ENCODE measurements at regions not wholly inside any gene's neighbourhood (a gene's known extent, or its start where the extent isn't known, plus 50 kb on each side); places are given as distances from the start of the nearest gene placed in this dataset.
A peak's percentile ranks its signal among the peaks of the same experiment; 100 is the strongest.
"Not testable (repeated sequence)": the region's sequence is repeated elsewhere in the genome, so short reads cannot be mapped to it uniquely, and the experiment has no call there.

DNA sequence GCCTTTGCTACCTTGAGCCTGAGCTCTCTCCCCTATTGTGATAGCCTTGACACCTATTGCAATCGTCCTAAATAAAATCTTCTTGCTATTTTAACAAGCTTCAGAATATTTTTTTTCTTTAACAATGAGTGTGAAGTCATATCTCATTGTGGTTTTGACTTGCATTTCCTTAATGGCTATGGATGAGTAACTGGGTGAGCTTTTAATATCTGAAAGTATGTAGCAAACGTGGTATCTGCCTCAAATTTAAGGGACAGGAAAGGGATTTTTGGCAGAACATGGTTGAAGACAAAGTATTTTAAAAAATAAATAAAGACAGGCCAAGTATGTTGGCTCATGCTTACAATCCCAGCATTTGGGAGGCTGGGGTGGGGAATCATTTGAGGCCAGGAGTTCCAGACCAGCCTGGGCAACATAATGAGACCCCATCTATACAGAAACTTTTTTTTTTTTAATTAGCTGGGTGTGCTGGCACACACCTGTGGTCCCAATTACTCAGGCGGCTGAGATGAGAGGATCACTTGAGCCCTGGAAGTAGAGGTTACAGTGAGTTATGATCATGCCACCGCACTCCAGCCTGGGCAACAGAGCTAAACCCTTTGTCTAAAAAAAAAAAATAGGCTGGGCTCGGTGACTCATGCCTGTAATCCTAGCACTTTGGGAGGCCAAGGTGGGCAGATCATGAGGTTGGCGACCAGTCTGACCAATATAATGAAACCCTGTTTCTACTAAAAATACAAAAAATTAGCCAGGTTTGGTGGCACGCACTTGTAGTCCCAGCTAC lies 319.3 kb upstream of the NRP1 start:
- DNase-seq (no peak), ATAC-seq (no peak)
- H3K9me3 ChIP-seq (ENCODE audit: control insufficient read depth in 2 of 3, low read length in 3 of 3), result no peaks in the 10 kb centered on the region
- H3K4me1 ChIP-seq (ENCODE audit: control insufficient read depth in 2 of 2, insufficient read depth in 2 of 2, low read length in 2 of 2), result no peaks in the 10 kb centered on the region
- no peak overlapping the region for H3K27ac ChIP-seq (ENCODE audit: low read depth, low read length)
- Mint-ChIP-seq H3K4me3 (no peak overlapping the region), H3K27ac (peak overlapping the region in 1 of 9 donors; percentile 28), H3K9me3 (peaks cover 0 to 16% (median 7%) of the 10 kb centered on the region in 11 donors), H3K36me3 (peaks cover 0 to 4% (median 0%) of the 10 kb centered on the region in 5 donors), H3K4me1 (peaks cover 0 to 11% (median 0%) of the 10 kb centered on the region in 7 donors), H3K27me3 (peaks cover 0 to 12% (median 5%) of the 10 kb centered on the region in 5 donors)
- intact Hi-C loops (cut with micrococcal nuclease), result no loop called here
- H3K4me3 ChIP-seq (ENCODE audit: low read length), result no peak overlapping the region
- ChIA-PET CTCF (no interaction called here), POLR2A (no interaction called here)
- H3K36me3 ChIP-seq (ENCODE audit: control insufficient read depth in 2 of 3, insufficient read depth in 3 of 3, low read length in 3 of 3), result no peaks in the 10 kb centered on the region
- H3K27me3 ChIP-seq (ENCODE audit: control insufficient read depth in 2 of 2, insufficient read depth in 2 of 2, low read length in 2 of 2), result no peaks in the 10 kb centered on the region

DNA sequence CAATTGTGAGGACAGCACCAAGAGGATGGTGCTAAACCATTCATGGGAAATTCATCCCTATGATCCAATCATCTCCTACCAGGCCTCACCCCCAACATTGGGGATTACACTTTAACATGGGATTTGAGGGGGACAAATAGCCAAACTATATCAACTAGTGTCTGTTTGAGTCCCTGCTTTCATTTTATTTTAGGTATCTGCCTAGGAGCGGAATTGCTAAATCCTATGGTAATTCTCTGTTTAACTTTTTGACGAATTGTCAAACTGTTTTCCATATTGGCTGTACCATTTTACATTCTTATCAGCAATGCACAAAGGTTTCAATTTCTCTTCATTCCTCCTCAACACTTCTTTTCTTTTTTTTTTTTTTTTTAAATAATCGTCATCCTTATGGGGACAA lies 318.4 kb upstream of the NRP1 start:
- Histone ChIP-seq H3K36me3 (ENCODE audit: control insufficient read depth in 2 of 3, insufficient read depth in 3 of 3, low read length in 3 of 3) (no peaks in the 10 kb centered on the region), H3K27ac (ENCODE audit: low read depth, low read length) (no peak overlapping the region), H3K27me3 (ENCODE audit: control insufficient read depth in 2 of 2, insufficient read depth in 2 of 2, low read length in 2 of 2) (no peaks in the 10 kb centered on the region), H3K9me3 (ENCODE audit: control insufficient read depth in 2 of 3, low read length in 3 of 3) (no peaks in the 10 kb centered on the region), H3K4me3 (ENCODE audit: low read length) (no peak overlapping the region), H3K4me1 (ENCODE audit: control insufficient read depth in 2 of 2, insufficient read depth in 2 of 2, low read length in 2 of 2) (no peaks in the 10 kb centered on the region)
- Mint-ChIP-seq H3K4me3 (no peak overlapping the region), H3K36me3 (peaks cover 0 to 4% (median 0%) of the 10 kb centered on the region in 5 donors), H3K27ac (peak overlapping the region in 1 of 9 donors; percentile 28), H3K4me1 (peaks cover 0 to 11% (median 0%) of the 10 kb centered on the region in 7 donors), H3K27me3 (peaks cover 0 to 18% (median 11%) of the 10 kb centered on the region in 5 donors), H3K9me3 (peaks cover 0 to 23% (median 7%) of the 10 kb centered on the region in 11 donors)
- intact Hi-C loops (cut with micrococcal nuclease), result no loop called here
- no peak for ATAC-seq
- ChIA-PET POLR2A (no interaction called here), CTCF (no interaction called here)
- DNase-seq, result no peak

DNA sequence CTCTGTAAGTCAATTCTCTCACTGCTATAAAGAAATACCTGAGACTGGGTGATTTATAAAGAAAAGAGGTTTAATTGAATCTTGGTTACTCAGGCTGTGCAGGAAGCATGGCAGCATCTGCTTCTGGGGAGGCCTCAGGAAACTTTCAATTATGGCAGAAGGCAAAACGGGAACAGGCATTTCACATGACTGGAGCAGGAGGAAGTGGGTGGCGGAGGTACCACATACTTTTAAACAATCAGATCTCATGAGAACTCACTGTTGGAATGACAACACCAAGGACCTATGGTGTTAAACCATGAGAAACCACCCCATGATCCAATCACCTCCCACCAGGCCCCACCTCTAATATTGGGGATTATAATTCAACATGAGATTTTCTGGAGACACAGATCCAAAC lies 315.7 kb upstream of the NRP1 start:
- ATAC-seq, result peak; percentile 16
- CTCF ChIA-PET; H3K27me3 ChIP-seq (ENCODE audit: control insufficient read depth in 2 of 2, insufficient read depth in 2 of 2, low read length in 2 of 2); H3K4me1 Mint-ChIP-seq; H3K27ac ChIP-seq (ENCODE audit: low read depth, low read length); H3K27ac Mint-ChIP-seq; H3K4me1 ChIP-seq (ENCODE audit: control insufficient read depth in 2 of 2, insufficient read depth in 2 of 2, low read length in 2 of 2); POLR2A ChIA-PET; H3K4me3 Mint-ChIP-seq; H3K36me3 ChIP-seq (ENCODE audit: control insufficient read depth in 2 of 3, insufficient read depth in 3 of 3, low read length in 3 of 3); intact Hi-C loops (cut with micrococcal nuclease); H3K36me3 Mint-ChIP-seq; H3K4me3 ChIP-seq (ENCODE audit: low read length); DNase-seq; H3K9me3 ChIP-seq (ENCODE audit: control insufficient read depth in 2 of 3, low read length in 3 of 3): not testable (repeated sequence)
- Mint-ChIP-seq H3K9me3 (peaks cover 0 to 23% (median 6%) of the 10 kb centered on the region in 11 donors), H3K27me3 (peaks cover 0 to 23% (median 11%) of the 10 kb centered on the region in 5 donors)

DNA sequence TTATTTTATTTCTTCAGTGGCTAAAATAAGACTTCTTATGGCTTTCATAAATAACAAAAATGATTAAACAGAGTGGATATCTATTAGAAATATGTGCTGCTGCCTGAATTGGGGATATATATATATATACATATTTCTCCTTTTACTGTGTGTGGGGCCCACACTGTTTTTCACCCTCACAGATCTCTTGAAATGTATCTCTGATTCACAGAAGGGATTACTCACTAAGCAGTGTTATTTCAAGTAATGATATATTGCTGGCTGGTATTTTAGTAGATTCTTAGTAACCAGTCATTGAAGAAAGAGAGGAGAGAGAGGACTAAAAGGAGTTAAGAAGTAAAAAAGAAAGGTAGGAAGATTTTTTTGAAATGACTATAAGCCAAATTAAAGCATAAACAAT lies 308.6 kb upstream of the NRP1 start:
- Mint-ChIP-seq H3K4me1 (no peaks in the 10 kb centered on the region), H3K27ac (no peak overlapping the region), H3K9me3 (peaks cover 0 to 3% (median 0%) of the 10 kb centered on the region in 11 donors), H3K27me3 (peaks cover 0 to 20% (median 12%) of the 10 kb centered on the region in 5 donors), H3K36me3 (no peaks in the 10 kb centered on the region), H3K4me3 (no peak overlapping the region)
- no peak for ATAC-seq
- H3K4me3 ChIP-seq (ENCODE audit: low read length), result no peak overlapping the region
- no peaks in the 10 kb centered on the region for H3K27me3 ChIP-seq (ENCODE audit: control insufficient read depth in 2 of 2, insufficient read depth in 2 of 2, low read length in 2 of 2)
- H3K27ac ChIP-seq (ENCODE audit: low read depth, low read length), result no peak overlapping the region
- H3K4me1 ChIP-seq (ENCODE audit: control insufficient read depth in 2 of 2, insufficient read depth in 2 of 2, low read length in 2 of 2), result no peaks in the 10 kb centered on the region
- no peaks in the 10 kb centered on the region for H3K9me3 ChIP-seq (ENCODE audit: control insufficient read depth in 2 of 3, low read length in 3 of 3)
- ChIA-PET POLR2A (no interaction called here), CTCF (no interaction called here)
- no peaks in the 10 kb centered on the region for H3K36me3 ChIP-seq (ENCODE audit: control insufficient read depth in 2 of 3, insufficient read depth in 3 of 3, low read length in 3 of 3)
- intact Hi-C loops (cut with micrococcal nuclease), result no loop called here
- DNase-seq, result no peak

DNA sequence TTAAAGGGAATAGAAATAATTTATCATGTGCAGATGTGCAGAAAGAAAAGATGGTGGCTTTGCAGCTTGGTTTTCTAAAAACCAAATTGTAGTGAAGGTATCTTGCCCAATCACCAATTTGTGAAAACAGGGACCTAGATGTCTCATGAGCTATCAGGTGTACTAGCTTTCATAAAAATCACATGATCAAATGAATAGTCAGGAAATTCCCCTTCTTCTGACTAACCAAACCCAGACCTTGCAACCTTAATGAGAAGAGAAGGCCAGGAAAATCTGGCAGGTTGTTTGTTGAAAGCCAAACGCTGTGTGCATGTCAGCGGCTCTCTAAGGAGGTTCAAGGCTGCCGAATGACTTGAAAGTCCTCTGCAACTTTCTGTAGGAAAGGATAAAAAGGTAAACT lies 304.4 kb upstream of the NRP1 start:
- ATAC-seq, result no peak
- ChIA-PET POLR2A (no interaction called here), CTCF (no interaction called here)
- Mint-ChIP-seq H3K36me3 (no peaks in the 10 kb centered on the region), H3K4me1 (no peaks in the 10 kb centered on the region), H3K27me3 (peaks cover 0 to 17% (median 9%) of the 10 kb centered on the region in 5 donors), H3K9me3 (peaks cover 0 to 3% (median 0%) of the 10 kb centered on the region in 11 donors), H3K27ac (no peak overlapping the region), H3K4me3 (no peak overlapping the region)
- intact Hi-C loops (cut with micrococcal nuclease), result no loop called here
- H3K4me1 ChIP-seq (ENCODE audit: control insufficient read depth in 2 of 2, insufficient read depth in 2 of 2, low read length in 2 of 2), result no peaks in the 10 kb centered on the region
- no peaks in the 10 kb centered on the region for H3K9me3 ChIP-seq (ENCODE audit: control insufficient read depth in 2 of 3, low read length in 3 of 3)
- DNase-seq, result no peak
- no peaks in the 10 kb centered on the region for H3K36me3 ChIP-seq (ENCODE audit: control insufficient read depth in 2 of 3, insufficient read depth in 3 of 3, low read length in 3 of 3)
- H3K27me3 ChIP-seq (ENCODE audit: control insufficient read depth in 2 of 2, insufficient read depth in 2 of 2, low read length in 2 of 2), result no peaks in the 10 kb centered on the region
- no peak overlapping the region for H3K27ac ChIP-seq (ENCODE audit: low read depth, low read length)
- no peak overlapping the region for H3K4me3 ChIP-seq (ENCODE audit: low read length)

DNA sequence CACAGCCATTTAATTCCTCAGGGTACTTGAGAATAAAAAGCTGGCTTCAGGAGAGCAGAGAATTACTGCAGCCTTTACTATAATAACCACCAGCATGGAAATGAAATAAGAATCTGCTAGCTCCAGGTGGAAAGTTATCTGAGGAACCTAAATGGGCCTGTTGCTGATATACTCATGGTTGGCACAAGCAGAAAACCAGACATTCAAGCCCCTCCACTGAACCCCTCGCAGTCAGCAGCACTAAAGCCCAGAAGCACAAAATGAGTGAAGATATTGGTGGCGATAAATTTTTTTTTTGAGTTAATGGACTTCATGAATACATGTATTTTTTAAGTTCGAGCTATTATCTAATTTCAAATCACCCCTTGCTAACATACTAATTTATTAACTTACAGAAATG lies 303.9 kb upstream of the NRP1 start:
- H3K4me1 Mint-ChIP-seq, result no peaks in the 10 kb centered on the region
- DNase-seq (no peak), ATAC-seq (no peak)
- ChIA-PET POLR2A (no interaction called here), CTCF (no interaction called here)
- Histone ChIP-seq H3K4me1 (ENCODE audit: control insufficient read depth in 2 of 2, insufficient read depth in 2 of 2, low read length in 2 of 2) (no peaks in the 10 kb centered on the region), H3K36me3 (ENCODE audit: control insufficient read depth in 2 of 3, insufficient read depth in 3 of 3, low read length in 3 of 3) (no peaks in the 10 kb centered on the region), H3K27ac (ENCODE audit: low read depth, low read length) (no peak overlapping the region), H3K27me3 (ENCODE audit: control insufficient read depth in 2 of 2, insufficient read depth in 2 of 2, low read length in 2 of 2) (no peaks in the 10 kb centered on the region), H3K4me3 (ENCODE audit: low read length) (no peak overlapping the region), H3K9me3 (ENCODE audit: control insufficient read depth in 2 of 3, low read length in 3 of 3) (no peaks in the 10 kb centered on the region)
- H3K9me3 Mint-ChIP-seq, result peaks cover 0 to 1% (median 0%) of the 10 kb centered on the region in 11 donors
- no peaks in the 10 kb centered on the region for H3K36me3 Mint-ChIP-seq
- no peak overlapping the region for H3K27ac Mint-ChIP-seq
- peaks cover 0 to 12% (median 8%) of the 10 kb centered on the region in 5 donors for H3K27me3 Mint-ChIP-seq
- intact Hi-C loops (cut with micrococcal nuclease), result no loop called here
- no peak overlapping the region for H3K4me3 Mint-ChIP-seq

DNA sequence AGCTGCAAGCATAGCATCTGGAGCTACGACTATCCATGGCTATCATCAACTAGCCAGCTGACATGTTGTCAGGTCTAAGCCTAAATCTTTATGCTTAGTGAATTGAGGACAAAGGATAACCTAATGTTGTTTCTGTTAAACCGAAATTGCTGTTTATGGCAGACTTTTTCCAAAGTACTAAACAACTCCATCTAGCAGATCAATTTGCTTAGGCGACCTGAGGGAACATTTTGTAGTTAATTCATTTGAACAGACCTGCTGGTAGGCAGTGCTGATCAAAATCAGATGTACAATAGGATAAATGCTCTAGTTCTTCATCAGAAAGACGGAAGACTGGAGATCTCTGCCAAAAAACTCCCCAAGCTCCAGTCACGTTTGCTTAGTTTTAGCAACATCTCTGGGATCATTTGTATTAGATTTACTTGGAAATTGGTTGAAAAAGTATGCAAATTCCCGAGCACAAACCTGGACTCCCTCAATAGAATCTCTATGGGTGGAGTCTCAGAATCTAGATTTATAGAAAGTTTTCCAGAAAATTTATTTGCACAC lies 301.6 kb upstream of the NRP1 start:
- intact Hi-C loops (cut with micrococcal nuclease), result no loop called here
- Histone ChIP-seq H3K27ac (ENCODE audit: low read depth, low read length) (no peak overlapping the region), H3K9me3 (ENCODE audit: control insufficient read depth in 2 of 3, low read length in 3 of 3) (no peaks in the 10 kb centered on the region), H3K36me3 (ENCODE audit: control insufficient read depth in 2 of 3, insufficient read depth in 3 of 3, low read length in 3 of 3) (no peaks in the 10 kb centered on the region), H3K4me3 (ENCODE audit: low read length) (no peak overlapping the region), H3K4me1 (ENCODE audit: control insufficient read depth in 2 of 2, insufficient read depth in 2 of 2, low read length in 2 of 2) (no peaks in the 10 kb centered on the region), H3K27me3 (ENCODE audit: control insufficient read depth in 2 of 2, insufficient read depth in 2 of 2, low read length in 2 of 2) (no peaks in the 10 kb centered on the region)
- Mint-ChIP-seq H3K27ac (no peak overlapping the region), H3K36me3 (no peaks in the 10 kb centered on the region), H3K9me3 (peaks cover 0 to 1% (median 0%) of the 10 kb centered on the region in 11 donors), H3K4me3 (no peak overlapping the region), H3K27me3 (peaks cover 0 to 10% (median 7%) of the 10 kb centered on the region in 5 donors), H3K4me1 (no peaks in the 10 kb centered on the region)
- CTCF ChIA-PET, result no interaction called here
- POLR2A ChIA-PET, result interaction anchor here (0.6 kb wide), 1 partner anchor 331 kb away, joined by 3 read pairs; no protein-coding TSS in a partner anchor
- ATAC-seq, result no peak
- DNase-seq, result no peak

Data from naive thymus-derived CD4-positive, alpha-beta T cell (primary cell).